ENCODE measurements at regions not wholly inside any gene's neighbourhood (a gene's known extent, or its start where the extent isn't known, plus 50 kb on each side); places are given as distances from the start of the nearest gene placed in this dataset.
"Not testable (repeated sequence)": the region's sequence is repeated elsewhere in the genome, so short reads cannot be mapped to it uniquely, and the experiment has no call there.

- DNase-seq: not testable (repeated sequence)
Measured at GRCh38 chr1:850318-850717, 73.4 kb upstream of the SAMD11 start.

- DNase-seq: not testable (repeated sequence)
Measured at GRCh38 chr1:851398-851797, 72.3 kb upstream of the SAMD11 start.

GRCh38 chr1:851841-852240, 71.9 kb upstream of the SAMD11 start:
- not testable (repeated sequence) for DNase-seq

GRCh38 chr1:855202-855981, 68.3 kb upstream of the SAMD11 start:
- DNase-seq: not testable (repeated sequence)

- not testable (repeated sequence) for DNase-seq
Measured at GRCh38 chr1:856541-857057, 67.1 kb upstream of the SAMD11 start.

- not testable (repeated sequence) for DNase-seq
Measured at GRCh38 chr1:857926-858648, 65.6 kb upstream of the SAMD11 start.

- DNase-seq: peak; percentile 28
Measured at GRCh38 chr1:858649-859041, 65.1 kb upstream of the SAMD11 start.

- not testable (repeated sequence) for DNase-seq
Measured at GRCh38 chr1:860941-861340, 62.8 kb upstream of the SAMD11 start.

GRCh38 chr1:861714-862113, 62.0 kb upstream of the SAMD11 start:
- no peak for DNase-seq

GRCh38 chr1:862601-863000, 61.1 kb upstream of the SAMD11 start:
- not testable (repeated sequence) for DNase-seq

- not testable (repeated sequence) for DNase-seq
Measured at GRCh38 chr1:865633-866032, 58.1 kb upstream of the SAMD11 start.

GRCh38 chr1:866095-866494, 57.6 kb upstream of the SAMD11 start:
- no peak for DNase-seq

- DNase-seq: not testable (repeated sequence)
Measured at GRCh38 chr1:866631-867299, 57.0 kb upstream of the SAMD11 start.

- DNase-seq: not testable (repeated sequence)
Measured at GRCh38 chr1:867550-867949, 56.2 kb upstream of the SAMD11 start.

- DNase-seq: peak; percentile 91
Measured at GRCh38 chr1:869499-870244, 54.1 kb upstream of the SAMD11 start.
